ENCODE measurements at regions not wholly inside any gene's neighbourhood (a gene's known extent, or its start where the extent isn't known, plus 50 kb on each side); places are given as distances from the start of the nearest gene placed in this dataset.
"Not testable (repeated sequence)": the region's sequence is repeated elsewhere in the genome, so short reads cannot be mapped to it uniquely, and the experiment has no call there.

DNA sequence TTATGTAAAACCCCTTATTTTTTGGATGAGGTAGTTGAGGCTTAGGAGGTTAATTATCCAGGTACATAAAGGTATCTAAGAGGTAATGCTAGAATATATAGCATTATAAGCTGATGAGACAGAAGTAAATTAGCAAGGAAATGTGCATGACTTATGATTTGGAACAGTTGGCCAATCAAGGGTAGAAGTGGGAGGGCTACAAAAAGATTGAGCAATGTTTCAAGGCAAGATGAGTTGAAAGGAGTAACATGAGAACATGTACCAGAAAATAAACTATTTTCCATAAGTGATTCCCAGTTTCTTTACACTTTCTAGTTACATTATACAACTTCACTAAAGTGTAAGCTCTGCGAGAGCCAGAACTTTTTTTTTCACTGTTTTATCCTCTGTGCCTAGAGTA lies 290.9 kb downstream of the LRIG3 start:
- DNase-seq (ENCODE audit: low read depth, low spot score): no peak

DNA sequence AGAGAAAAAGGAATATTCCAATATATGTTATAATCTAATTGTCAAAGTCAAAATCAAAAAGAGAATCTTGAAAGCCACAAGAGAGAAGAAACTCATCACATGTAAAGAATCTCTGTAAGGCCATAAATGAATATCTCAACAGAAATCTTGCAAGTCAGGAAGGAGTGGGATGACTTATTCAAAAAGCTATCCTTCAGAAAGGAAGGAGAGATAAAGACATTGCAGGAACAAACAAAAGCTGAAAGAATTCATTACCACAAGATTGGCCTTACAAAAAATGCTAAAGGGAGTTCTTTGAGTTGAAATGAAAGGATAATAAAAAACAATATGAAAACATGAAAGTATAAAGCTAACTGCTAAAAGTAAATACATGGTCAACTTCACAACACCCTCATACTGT lies 286.8 kb downstream of the LRIG3 start:
- no peak for DNase-seq (ENCODE audit: low read depth, low spot score)

DNA sequence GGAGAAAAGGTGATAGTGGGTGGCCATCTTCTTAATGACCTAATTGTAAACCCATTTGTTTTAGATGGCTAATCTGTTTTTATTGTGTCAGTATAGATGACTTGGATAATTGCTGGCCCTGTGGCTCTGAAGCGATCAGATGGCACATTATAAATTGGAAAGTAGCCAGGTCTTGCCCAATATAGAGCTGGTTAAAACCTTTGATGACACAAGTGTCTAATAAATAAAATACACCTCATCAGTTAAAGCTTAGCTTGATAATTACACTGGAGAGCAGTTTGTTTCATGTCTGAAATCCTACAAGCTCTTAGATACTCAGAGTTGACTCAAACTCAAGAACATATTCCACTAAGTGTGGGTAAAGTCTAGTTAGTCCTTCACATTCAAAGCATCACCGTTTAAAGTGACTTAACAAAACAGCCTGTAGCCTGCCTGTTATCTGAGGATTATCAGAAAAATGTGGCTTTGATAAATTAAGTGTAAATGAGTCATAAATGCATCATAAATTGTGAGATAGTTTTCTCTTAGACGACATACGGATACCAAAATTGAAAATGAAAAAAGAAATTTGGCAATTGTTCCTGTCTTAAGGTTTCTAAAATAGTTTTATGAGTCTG lies 280.9 kb downstream of the LRIG3 start:
- no peak for DNase-seq (ENCODE audit: low read depth, low spot score)

DNA sequence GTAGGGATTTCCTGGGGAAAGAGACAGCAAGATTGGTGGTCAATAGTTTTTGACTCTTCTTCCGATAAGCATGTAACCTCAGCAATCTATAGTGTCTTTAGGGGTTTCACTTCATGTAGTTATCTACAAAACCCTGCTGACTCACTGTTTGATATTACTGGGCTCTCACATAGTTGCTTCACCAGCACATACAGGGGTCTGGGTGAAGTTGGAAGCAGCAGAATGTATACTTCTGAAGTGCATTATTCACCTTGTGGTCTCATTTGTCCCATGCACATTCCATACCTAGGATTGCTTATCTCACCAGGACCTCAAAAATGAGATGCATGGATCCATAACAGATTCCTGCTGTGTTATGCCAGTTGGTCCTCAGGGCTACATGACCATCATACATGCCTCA lies 280.0 kb downstream of the LRIG3 start:
- DNase-seq (ENCODE audit: low read depth, low spot score): no peak

DNA sequence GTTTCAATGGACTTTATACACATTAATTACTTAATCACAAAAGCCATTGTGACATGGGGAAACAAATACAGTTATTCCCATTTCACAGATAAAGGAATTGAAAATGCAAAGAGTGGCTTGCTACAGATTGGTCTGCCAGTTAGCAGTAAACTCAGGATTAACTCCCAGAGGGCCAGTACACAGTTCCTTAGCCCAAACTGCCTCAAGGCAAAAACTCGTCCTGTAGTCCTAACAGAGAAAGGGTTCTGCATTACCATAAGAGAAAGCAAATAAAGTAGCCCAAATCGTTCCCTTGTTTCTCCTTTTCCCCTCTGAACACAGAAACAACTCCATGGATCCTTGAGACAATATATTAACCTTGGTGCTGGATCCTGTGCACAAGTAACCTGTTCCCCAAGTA lies 274.4 kb downstream of the LRIG3 start:
- DNase-seq (ENCODE audit: low read depth, low spot score): no peak

DNA sequence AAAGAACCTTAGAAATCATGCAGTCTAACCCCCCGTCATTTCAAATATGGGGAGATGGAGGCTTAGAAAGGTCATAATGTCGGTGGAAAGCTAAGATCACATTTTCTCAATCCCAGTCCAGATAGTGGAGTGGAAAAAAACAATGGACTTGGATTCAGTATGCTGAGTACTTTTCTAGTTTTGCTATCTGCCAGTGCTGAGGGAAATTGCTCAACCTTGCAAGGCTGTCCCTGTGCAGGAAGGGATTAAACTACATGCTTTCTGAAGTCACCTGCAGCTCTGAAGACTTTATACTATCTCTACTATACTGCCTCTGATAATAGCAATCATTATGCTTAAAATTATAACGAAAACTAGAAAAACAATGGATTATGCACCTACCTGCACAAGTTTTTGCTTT lies 272.8 kb downstream of the LRIG3 start:
- DNase-seq (ENCODE audit: low read depth, low spot score): no peak

DNA sequence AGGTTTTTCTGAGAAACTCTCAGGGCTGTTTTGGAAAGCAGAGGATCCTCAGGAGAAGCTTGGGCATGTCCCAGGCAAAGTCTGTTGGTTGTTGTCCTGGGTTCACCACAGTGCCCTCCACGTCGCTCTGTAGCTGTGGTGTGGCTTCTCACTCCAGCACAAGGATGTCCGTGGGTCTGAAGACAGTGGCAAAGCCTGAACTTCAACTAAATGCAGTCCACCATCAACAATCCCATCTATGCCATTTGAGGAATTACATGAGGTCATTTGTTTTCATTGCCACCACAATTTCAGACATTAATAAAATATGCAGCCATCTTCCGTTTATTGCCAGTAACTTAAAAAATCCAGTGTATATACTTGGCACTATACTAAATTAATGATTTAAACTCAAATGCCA lies 272.1 kb downstream of the LRIG3 start:
- no peak for DNase-seq (ENCODE audit: low read depth, low spot score)

DNA sequence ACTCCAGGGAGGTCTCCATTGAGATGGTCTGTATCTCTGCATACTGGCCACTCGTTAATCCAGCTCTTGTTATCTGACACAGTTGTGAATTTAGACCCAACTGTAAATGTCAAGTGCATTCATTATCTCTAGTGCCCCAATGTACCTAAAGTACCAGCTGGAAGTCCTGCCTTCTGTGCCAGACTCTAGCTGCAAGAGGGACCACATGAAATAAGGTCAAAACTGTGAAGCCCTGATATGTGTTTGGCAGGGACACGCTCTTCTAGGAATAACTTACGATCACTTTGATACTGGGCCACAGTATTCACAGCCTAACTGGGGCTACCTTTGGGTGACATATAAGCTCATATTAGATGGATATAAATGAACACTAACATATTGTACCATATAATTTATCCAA lies 268.5 kb downstream of the LRIG3 start:
- no peak for DNase-seq (ENCODE audit: low read depth, low spot score)

DNA sequence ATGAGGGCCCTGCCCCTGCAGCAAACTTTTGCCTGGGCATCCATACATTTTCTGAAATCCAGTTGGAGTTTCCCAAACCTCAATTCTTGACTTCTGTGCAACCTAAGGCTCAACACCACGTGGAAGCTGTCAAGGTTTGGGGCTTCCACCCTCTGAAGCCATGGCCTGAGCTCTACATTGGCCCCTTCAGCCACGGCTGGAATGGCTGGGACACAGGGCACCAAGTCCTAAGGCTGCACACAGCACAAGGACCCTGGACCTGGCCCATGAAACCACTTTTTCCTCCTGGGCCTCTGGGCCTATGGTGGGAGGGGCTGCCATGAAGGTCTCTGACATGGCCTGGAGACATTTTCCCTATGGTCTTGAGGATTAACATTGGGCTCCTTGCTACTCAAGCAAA lies 266.3 kb downstream of the LRIG3 start:
- no peak for DNase-seq (ENCODE audit: low read depth, low spot score)

DNA sequence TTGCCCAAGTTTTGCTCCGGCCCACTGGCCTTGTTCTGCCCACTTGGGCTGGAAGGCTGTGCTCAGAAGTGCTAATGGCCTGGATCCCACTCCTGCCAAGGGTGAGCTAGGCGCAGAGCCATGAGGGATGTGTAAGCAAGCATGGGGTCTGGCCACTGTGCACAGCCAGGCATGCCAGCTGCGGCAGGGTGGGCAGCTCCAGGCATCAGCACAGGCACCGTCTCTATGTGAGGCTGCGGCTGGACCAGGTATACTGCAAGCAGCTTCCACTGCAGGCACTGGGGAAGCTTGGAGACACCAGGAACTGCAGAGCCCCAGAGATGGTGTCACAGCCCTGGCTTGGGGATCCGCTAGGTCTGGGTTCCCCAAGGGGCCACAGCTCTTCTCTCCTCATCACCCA lies 264.9 kb downstream of the LRIG3 start:
- no peak for DNase-seq (ENCODE audit: low read depth, low spot score)

DNA sequence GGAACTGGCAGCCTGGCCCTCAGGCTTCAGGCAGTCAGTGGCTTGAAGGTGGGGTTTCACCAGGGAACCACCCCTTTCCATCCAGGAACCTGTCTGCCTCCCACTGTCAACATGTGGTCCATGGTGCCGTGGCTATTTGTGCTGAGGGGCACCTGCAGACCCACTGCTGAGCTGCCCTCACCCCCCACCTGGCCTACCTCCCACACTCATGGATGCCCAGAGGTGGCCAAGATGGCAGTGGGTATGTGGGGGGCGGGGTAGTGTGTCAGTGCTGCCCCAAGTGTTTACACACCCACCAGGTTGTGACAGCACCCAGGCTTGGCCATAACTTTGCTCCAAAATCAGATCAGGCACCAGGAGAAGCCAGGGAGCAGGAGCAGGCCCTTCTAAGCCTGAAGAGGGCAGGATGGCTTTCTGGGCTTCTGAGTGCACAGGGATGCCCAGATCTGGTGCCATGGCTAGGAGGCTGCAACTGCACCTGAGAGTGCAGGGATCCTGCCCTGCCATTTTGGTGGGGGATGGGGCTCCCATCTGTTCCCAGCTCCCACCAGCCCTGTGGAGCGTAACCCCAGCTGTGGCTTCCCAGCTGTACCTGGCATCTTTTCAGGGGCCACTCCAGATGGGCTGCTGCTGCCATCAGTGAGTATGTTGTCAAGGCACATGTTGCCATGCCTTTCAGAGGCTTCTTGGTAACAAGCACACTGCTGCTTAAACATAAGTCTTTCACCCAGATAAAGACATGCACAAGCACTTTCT lies 263.9 kb downstream of the LRIG3 start:
- DNase-seq (ENCODE audit: low read depth, low spot score): no peak

DNA sequence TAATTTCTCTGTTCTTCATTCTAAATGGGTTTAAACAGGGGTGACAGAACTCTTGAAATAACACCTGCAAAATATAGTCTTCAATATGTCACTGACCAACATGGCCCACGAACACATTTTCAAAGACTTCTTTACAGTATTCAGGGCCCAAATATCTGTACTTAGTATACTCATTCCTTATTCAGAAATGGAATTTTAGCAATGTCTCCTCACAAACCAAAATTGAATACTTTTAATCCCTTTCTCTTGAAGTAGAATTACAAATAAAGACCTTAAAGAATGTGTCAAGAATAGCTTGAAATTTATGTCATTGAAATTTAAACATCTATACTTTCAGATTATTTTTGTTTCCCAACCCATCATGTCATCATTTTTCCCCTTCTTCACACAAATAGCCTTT lies 263.1 kb downstream of the LRIG3 start:
- no peak for DNase-seq (ENCODE audit: low read depth, low spot score)

DNA sequence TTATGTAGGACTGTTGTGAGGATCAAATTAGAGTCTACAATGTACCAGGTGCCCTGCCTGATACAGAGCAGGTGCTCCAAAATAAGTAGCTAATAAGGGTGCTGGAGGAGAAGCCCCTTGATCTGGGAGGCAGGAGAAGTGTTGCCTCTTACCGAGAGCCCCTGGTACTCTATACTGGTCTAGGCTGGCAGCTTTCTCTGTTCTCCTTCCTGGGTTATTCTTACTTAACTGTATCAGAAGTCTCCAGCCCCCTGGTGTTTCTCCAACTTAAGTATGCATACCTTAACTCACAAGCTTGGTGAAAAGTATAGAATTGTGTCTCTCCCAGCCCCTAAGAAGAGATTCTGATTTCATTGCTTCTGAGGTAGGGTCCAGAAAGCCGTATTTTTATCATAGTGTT lies 254.9 kb downstream of the LRIG3 start:
- DNase-seq (ENCODE audit: low read depth, low spot score): no peak

DNA sequence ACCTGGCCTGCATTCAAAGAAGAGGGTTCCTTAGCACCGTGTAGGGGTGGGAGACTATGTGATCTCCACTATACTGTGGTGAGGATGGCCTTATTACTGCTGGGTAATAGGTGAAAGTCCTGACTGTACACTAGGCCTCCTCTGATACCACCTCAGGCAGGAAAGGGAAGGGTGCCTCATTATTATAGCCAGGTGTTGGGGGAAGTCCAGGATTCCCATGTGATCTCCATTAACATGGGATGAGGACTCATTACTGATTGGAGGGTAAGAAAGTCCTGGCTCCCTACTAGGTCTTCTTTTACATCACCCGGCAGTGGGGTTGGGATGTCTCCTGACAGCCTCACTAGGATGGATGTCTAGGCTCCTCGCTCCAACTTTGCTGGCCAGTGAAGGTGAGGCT lies 252.1 kb downstream of the LRIG3 start:
- no peak for DNase-seq (ENCODE audit: low read depth, low spot score)

DNA sequence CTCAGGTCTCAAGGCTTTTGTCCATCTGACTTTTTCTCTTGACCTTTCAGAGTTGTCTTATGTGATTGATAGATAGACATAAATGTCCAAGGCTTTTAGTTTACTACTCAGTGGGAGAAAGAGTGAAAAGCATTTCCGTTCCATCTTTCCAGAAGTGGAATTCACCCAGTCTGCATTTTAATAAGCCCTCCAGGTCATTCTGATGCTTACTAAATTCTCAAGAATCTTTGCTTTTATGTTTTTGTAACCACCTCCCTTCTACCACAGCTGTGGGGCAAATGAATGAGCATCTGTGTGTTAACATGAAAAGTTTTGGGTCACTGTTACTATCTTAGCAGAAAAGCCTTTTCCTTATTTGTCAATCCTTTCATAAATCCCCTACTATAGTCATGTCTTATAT lies 251.4 kb downstream of the LRIG3 start:
- no peak for DNase-seq (ENCODE audit: low read depth, low spot score)

DNA sequence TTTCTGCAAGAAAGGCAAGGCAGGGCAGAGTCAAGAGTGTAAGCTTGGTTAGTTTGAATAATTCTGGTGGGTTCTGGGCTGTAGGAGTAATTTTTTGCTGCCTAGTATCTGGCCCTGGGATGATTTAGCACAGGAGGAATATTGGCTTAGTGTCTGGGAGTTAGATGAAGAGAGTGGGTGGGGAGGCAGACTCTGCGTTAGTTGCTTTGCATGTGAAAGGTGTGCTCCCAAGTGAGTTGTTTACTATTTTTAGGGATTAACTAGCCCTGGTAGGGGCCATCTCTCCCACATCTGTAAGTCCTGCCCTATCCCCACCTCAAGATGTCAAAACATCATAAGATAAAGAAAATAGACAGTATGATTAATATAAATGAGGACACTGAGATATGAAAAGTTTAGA lies 249.7 kb downstream of the LRIG3 start:
- DNase-seq (ENCODE audit: low read depth, low spot score): no peak

DNA sequence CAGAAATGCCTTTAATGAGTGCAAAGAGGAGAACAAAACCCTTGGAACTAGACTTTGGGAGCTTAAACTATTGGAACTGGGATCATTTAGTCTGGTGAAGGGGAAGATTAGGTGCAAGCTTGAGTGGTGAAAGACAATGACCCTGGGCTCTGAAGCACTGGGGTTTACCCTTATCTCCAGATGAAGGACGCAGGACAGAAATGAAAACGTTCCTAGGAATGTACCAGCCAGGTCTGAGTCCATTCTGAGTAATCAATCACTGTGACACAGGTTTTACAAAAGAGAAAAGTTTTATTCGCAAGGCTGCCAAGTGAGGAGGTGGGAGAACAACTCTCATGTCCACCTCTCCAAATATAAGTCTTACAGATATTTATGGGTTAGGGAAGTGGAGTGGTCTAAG lies 249.1 kb downstream of the LRIG3 start:
- no peak for DNase-seq (ENCODE audit: low read depth, low spot score)

DNA sequence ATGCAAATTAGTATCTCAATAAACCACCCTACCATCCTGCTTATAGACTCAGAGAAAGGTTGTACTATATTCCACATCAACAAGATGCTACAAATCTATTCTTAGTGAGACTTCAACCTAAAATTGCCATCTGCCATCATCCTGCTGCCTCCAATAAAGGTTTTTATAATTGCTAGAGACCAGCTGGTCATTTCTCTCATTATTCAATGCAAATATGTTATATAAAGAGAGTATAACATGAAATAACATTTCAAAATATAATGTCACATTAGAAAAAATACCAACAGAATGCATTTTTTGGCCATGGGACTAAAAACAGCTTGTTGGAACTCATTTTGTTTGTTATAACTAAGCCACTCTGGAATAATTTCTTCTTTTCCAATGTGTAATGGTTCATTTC lies 247.3 kb downstream of the LRIG3 start:
- no peak for DNase-seq (ENCODE audit: low read depth, low spot score)

DNA sequence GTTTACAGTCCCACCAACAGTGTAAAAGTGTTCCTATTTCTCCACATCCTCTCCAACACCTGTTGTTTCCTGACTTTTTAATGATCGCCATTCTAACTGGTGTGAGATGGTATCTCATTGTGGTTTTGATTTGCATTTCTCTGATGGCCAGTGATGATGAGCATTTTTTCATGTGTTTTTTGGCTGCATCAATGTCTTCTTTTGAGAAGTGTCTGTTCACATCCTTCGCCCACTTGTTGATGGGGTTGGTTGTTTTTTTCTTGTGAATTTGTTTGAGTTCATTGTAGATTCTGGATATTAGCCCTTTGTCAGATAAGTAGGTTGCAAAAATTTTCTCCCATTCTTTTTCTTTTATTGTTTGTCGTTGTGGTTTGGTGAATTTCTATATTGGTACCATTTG lies 242.5 kb downstream of the LRIG3 start:
- not testable (repeated sequence) for DNase-seq (ENCODE audit: low read depth, low spot score)

DNA sequence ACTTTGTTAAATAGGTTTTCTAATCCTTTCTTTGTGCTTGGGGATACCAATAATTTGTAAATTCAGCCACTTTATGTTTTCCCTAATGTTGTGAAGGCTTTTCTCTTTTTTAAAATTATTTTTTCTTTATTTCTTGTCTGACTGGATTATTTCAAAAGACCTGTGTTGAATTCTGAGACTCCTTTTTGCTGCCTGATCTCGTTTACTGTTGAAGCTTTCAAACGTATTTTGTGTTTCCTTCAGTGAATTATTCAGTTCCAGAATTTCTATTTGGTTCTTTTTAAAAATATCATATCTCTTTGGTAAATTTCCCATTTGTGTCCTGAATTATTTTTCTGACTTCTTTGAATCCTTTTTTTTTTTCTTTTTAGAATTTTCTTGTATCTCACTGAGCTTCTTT lies 241.6 kb downstream of the LRIG3 start:
- no peak for DNase-seq (ENCODE audit: low read depth, low spot score)

DNA sequence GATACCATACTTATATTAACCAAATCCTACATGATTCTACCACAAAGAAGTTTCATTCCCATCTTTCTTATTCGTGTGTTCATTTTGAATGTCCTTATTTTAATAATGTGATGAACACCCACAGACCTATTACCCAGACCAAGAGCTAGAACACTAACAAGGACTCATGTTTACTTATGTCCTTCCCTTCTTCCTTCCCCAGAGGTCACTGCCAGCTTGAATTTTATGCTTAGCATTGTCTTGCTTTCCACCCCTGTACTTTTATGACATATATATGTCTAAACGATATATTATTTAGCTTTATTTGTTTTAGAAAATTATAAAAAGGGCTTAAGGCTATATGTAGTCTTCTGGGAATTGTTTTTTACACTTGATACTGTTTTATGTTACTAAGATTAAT lies 238.6 kb downstream of the LRIG3 start:
- no peak for DNase-seq (ENCODE audit: low read depth, low spot score)

DNA sequence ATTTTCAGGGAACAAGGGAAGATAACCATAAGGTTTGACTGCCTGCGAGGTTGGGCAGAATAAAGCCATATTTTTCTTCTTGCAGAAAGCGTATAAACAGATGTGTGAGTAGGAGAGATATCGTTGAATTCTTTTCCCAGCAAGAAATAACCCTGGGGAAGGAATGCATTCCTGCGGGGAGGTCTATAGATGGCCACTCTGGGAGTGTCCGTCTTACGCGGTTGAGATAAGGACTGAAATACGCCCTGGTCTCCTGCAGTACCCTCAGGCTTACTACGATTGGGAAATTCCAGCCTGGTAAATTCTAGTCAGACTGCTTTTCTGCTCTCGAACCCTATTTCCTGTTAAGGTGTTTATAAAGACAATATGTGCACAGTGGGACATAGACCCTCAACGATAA lies 225.0 kb downstream of the LRIG3 start:
- DNase-seq (ENCODE audit: low read depth, low spot score): no peak

DNA sequence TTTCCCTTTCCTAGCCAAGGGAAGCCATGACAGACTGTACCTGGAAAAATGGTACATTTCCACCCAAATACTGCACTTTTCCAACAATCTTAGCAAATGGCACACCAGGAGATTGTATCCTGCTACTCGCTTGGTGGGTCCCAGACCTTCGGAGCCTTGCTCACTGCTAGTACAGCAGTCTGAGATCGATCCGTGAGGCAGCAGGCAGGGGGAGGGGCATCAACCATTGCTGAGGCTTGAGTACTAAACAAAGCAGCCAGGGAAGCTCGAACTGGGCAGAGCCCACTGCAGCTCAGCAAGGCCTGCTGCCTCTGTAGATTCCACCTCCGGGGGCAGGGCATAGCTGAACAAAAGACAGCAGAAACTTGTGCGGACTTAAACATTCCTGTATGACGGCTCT lies 218.8 kb downstream of the LRIG3 start:
- DNase-seq (ENCODE audit: low read depth, low spot score): no peak

DNA sequence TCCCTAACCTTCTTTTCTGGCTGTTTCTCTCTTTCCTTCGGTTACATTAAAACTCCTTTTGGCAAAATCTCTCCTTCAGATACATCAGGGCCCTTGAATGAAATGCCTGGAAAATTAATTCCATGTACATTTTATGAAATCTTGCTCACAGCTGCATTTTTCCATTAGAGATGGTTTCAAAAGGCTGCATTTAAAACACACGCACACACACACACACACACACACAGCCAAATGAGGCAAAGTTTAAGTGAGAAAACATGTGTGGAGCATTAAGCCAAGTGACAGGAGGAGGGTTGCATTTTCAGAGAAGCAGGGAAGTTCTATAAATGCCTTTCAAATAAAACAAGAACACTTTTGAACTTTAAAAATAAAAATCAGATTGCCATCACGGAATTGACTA lies 216.4 kb downstream of the LRIG3 start:
- DNase-seq (ENCODE audit: low read depth, low spot score): no peak
